SK-MEL-5 (cell line): ENCODE measurements at regions not wholly inside any gene's neighbourhood (a gene's known extent, or its start where the extent isn't known, plus 50 kb on each side); places are given as distances from the start of the nearest gene placed in this dataset.
"Not testable (repeated sequence)": the region's sequence is repeated elsewhere in the genome, so short reads cannot be mapped to it uniquely, and the experiment has no call there.

Source experiments
- DNase-seq: peaks from one replicate; pipeline ENCODE4 v3.0.0-alpha.2; 2016; ENCODE audit warnings: low read depth, low spot score
- in situ Hi-C: cut with HindIII; loops from 2 replicates; pipeline ENCODE4 v1.10.0; 2016; ENCODE audit warnings: low sequenced_read_pairs, high pct_unique_total_duplicates, low pct_unique_long_range_greater_than_20kb

DNA sequence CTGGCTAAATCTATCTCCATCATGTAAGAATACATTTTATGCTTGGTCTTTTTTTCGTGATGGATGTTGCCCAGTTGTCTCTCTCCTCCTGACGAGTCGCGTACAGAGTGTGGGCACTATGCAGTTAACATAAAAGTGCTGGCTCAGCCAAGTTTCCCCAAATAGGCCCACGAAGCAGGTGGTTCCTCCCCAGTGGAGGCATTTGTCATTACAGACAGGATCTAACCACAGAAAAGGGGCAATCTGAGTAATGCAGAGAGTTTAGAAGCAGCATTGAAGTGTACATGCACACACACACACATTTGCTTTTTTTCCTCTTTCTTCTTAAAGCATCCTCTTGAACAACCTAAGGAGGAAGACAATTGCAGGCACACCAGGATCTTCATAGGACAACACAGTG is 188.7 kb upstream of the VCX start:
- in situ Hi-C loops, result no loop called here
- no peak for DNase-seq

DNA sequence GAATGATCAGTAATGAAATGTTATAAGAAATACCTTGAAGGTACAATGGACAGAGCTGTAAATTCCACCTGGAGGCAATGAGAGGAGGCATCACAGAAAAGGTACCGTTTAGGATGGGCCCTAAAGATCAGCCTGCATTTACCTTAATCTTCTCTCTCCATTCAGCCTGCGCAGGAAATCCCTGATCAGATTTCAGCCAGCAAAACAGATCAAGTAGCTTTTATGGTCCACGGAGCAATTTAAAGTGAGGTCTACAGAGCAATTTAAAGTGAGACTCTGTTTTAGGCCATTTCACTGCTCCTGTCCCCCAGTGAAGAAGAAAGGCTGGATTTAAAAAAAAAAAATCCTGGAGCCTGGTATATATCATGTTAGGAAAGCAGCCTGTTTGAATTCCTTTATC is 195.1 kb upstream of the VCX start:
- in situ Hi-C loops, result no loop called here
- no peak for DNase-seq

DNA sequence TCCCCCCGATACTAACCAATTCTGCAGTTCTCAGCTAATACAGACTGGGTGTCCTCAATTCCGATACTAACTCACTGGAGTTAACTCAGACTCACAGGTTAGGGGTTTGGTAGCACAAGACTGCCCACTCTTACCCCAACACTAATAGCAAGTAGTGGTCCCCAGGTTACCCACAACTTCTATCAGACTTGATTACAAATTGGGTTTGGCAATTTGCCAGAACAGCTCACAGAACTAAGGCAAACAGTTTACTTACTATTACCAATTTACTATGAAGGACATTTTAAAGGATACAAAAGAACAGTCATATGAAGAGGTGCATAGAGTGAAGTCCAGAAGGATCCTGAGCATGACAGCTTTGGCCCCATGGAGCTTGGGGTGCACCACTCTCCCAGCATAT is 201.8 kb upstream of the VCX start:
- no peak for DNase-seq
- in situ Hi-C loops, result no loop called here

DNA sequence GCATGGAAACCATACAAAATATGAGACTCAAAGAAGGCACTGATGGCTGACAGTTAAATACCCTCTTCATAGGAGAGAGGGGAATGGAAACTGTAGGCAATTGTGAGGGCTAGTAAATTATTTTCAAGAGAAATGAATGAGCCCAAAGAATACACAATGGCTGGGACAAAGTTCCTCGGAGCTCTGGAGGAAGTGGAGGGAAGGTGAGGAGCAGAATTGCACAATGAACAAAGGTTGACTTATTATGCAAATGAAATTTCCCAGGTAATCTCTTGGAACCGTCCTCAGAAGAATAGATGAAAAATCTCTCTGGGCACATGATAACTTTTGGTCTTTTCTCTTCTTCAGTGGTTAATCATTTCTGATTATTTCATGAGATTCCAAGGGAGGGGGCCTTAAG is 202.6 kb upstream of the VCX start:
- DNase-seq, result no peak
- in situ Hi-C loops, result no loop called here

DNA sequence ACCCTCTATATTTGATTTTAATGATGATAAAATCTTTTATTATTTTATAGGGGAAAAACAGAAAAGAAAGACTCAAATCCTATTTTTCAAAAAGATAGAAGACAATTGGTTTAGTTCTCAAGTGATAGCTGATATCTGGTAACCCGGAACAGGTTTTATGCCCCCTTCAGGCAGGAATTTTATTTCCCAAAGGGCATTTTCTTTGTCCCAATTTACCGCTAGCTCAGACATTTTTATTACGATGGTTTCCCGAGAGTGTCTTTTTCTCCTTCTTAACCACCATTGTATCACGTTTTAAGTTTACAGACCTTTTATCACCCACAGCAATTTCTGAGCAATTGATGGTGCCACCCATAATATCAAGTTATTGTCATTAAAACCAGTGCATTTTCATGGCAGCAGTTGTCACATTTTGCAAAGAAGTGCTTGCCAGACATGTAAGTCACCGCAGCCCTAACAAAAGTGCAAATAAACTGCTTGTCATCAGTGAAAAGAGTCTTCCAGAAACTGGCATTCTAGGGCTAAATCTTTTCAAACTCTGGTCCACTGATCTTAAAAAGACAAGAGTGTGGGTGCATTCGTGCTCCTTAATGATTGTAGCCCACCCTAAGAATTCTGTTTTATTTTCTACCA is 204.8 kb upstream of the VCX start:
- DNase-seq, result no peak
- in situ Hi-C loops, result no loop called here

DNA sequence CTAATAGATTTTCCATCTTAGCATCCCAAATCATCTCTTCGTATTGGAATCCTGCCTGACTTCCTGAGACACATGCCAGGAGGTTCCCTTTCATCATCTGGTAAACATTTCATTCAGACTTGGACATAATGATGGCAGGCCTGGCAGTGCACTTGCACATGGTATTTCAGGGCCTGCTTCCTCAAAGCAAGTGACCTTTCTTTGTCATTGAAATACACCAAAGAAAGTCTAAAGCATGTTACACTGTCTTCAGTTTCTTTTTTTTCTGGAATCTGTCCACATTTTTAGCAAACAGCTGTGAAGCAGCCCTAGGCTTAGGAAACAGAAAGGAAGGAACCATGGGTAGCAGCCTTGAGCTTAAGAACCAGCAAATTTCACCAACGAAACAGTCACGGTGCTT is 205.9 kb upstream of the VCX start:
- no peak for DNase-seq
- in situ Hi-C loops, result no loop called here

DNA sequence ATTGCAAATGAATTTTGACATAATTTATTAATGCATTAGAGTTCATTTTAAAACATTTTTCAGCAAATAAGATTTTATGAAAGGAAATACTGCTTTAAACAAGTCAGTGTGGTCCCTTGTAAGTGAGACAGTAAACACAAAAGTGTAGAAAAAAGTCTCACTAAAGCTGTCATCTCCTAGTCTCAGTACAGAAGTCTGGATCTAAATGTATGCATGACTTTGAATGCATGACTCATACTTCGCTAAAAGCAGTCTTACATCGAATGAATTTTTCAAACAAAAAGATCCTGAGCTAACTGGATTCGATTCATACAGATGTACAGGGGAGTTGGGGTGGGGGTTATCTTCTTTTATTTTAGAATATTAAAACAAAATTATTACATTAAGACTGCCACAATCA is 207.4 kb upstream of the VCX start:
- DNase-seq, result no peak
- in situ Hi-C loops, result no loop called here

DNA sequence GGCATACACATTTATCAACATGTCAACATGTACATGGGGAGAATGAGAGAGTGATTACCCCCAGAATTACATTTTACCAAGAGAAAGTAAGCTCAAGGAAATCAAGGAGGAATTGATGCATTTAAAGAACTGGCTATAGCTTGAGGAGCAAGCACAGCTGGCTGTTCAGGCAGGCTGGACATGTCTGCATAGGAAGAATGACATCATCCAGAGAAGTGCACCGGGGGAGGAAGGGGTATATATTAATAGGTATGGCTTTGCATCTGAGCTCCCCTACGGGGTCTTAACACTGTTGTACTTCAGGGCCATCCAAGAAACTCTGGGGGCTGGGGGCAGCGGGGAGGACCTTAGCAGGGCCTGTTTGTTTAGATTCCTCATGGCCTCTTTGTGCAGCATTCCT is 222.4 kb upstream of the VCX start:
- DNase-seq, result no peak
- in situ Hi-C loops, result no loop called here

DNA sequence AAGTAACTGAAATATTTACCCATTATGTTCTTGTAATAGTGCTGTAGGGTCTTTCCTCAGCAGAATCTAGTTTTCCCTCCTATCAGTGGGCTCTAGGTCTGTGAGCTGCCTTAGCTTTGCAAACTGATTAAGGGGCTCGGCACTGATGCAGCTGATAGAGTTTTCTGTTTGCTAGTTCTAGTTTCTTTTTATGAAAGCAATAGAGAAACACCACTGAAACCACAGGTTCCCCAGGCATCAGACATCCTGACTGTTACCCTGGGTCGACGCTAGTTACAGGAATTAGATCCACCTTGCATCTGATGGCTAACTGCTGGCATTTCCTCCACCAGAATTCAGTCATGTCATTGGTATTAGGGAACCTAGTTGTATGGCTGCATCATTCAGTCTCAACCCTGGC is 225.0 kb upstream of the VCX start:
- in situ Hi-C loops, result no loop called here
- no peak for DNase-seq

DNA sequence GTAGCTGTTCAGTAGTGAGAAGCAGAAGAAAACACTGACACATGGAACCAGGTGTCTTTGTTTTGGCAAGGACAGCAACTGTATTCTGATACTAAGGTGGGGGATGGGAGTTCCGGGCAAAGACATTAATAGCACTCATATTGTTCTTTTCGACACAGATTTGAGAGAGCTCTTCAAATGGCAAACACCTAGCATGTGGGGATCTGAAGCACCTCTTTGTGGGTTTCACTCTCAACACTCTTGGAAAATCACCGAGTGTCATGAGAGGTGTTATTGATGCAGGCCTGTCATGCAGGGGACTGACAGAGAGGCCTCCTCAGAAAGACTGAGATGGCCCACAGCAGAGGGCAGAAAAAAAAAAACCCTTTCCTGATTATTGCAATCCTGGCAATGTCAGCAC is 228.4 kb upstream of the VCX start:
- no peak for DNase-seq
- in situ Hi-C loops, result no loop called here

DNA sequence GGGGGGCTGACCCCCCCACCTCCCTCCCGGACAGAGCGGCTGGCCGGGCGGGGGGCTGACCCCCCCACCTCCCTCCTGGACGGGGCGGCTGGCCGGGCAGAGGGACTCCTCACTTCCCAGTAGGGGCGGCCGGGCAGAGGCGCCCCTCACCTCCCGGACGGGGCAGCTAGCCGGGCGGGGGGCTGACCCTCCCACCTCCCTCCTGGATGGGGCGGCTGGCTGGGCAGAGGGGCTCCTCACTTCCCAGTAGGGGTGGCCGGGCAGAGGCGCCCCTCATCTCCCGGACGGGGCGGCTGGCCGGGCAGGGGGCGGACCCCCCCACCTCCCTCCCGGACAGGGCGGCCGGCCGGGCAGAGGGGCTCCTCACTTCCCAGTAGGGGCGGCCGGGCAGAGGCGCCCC is 234.3 kb upstream of the VCX start:
- in situ Hi-C loops, DNase-seq: not testable (repeated sequence)

DNA sequence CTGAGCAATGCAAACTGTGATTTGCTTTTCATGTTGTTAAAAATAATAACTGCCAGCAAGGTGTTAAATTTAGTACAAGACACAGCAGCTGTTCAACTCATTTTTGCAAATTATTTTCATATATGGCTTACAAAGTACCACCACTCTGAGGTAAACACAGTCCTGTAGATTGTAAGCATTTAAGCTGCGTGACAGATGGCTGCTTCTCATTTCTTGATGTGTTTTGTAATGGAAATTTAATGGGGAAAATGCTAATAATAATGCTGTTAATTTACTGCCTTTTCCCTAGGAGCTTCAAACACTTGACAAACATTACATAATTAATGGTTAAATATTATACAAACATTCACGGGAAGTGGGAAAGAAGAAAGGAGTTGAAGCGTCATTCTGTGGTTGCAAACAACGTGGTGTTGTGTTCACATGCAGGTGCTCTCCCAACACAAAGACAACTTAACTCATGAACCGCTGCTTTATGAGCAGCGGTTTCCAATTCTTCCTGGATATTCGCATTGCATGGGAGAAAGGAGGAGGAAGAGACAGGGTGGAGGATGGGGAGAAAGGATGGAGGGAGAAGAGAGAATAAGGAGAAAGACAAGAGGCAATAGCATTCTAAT is 236.8 kb upstream of the VCX start:
- in situ Hi-C loops, result no loop called here
- no peak for DNase-seq

DNA sequence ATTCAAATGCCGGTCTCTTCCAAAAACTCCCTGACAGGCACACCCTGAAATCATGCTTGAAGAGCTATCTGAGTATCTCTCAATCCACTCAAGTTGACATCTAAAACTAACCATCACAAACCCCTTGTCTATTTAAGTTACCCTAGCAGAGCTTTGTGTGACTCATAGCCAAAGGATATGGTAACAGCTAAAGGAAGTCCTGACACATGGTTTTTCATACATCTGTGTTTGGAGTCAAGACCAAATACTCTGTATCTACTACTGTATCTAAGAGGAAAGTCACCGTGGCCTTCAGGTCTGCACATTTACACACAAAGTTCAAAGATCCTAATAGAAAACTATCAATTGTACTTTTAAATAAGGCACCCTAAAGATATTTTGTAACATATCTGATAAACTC is 239.6 kb upstream of the VCX start:
- in situ Hi-C loops, result no loop called here
- no peak for DNase-seq

DNA sequence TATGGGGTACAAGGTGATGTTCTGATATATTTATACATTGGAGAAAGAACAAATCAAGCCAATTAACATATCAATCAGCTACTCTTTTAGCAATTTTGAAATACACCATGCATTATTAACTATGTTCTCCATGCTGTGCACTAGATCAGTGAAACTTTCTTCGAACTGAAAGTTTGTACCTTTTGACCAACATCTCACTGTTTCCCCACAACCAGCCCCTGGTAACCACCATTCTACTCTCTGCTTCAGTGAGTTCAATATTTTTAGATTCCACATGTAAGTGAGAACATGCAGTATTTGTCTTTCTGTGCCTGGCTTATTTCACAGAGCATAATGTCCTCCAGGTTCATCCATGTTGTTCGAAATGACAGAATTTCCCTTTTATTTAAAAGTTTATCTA is 246.1 kb upstream of the VCX start:
- in situ Hi-C loops, result no loop called here
- DNase-seq, result no peak

DNA sequence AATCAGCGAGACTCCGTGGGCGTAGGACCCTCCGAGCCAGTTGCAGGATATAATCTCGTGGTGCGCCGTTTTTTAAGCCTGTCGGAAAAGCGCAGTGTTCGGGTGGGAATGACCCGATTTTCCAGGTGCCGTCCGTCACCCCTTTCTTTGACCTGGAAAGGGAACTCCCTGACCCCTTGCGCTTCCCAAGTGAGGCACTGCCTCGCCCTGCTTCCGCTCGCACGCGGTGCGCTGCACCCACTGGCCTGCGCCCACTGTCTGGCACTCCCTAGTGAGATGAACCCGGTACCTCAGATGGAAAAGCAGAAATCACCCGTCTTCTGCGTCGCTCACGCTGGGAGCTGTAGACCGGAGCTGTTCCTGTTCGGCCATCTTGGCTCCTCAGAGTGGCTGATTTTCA is 249.6 kb upstream of the VCX start:
- DNase-seq, in situ Hi-C loops: not testable (repeated sequence)

DNA sequence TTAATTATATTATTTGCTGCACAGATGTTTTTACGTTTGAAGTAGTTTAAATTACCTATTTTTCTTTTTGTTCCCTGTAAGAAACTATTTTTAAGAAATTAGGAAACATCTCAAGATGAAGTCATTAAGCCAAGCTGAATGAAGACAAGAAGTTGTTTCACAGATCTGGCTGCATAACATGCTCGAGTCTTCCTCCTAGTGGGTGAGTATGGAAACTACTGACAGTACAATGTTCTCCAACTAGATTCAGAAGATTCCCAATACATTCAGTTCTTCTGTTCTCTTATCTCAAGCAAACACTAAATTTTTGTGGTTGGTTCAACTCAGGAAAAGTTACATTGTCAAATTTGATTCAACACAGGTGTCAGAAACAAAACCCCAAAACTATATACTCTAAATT is 256.8 kb upstream of the VCX start:
- DNase-seq, result peak; percentile 50
- in situ Hi-C loops, result no loop called here

DNA sequence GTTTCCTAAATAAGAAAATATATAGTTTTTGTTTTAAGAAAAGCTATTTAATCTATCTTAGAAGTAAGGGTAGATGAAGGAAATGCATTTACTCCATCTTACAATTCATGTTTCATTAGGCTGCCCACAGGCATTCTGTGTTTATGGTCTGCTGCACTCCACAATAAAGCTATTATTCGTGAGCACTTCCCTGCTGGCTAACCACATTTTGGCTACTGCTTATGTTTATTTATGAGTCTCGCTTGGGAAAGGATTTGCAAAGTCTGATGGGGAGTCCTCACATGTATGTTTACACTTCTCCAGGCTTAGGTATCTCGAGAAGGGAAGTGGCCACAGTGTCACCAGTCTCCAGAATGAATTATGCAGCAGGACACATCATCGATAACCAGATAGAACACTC is 260.8 kb upstream of the VCX start:
- peak; percentile 61 for DNase-seq
- in situ Hi-C loops, result no loop called here

DNA sequence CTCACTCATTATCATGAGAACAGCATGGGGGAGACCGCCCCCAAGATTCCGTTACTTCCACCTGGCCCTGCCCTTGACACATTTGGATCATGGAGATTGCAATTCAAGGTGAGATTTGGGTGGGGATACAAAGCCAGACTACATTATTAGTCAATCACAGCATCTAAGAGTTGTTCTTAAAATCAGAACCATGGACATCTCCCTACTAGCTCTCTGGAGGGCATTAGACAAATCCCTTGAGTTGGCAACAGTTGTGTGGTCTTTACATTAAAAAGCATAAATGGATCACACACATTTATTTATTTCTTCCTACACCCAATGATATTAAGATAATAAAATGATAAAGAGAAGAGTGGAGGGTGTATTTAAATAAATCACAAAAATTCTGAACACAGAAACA is 262.8 kb upstream of the VCX start:
- no peak for DNase-seq
- in situ Hi-C loops, result no loop called here

DNA sequence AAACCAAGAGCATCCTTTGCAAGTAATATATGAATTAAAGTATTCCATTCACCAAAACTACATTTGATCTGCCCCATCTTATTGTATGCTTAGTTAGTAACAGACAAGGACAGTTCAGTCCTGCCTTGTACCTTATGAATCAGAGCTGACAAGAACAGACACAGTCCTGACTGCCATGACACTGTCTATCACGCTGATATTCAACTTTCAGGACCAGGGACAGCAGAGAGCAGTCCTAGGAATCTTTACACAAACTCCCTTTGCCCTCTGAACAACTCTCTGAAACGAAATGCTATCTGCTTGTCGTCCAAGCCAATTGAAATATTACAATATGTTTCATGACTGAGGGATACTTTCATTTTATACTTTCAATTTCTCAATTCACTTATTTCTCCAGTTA is 268.6 kb upstream of the VCX start:
- in situ Hi-C loops, result no loop called here
- peak; percentile 37 for DNase-seq
